ENCODE measurements at regions not wholly inside any gene's neighbourhood (a gene's known extent, or its start where the extent isn't known, plus 50 kb on each side); places are given as distances from the start of the nearest gene placed in this dataset.

DNA sequence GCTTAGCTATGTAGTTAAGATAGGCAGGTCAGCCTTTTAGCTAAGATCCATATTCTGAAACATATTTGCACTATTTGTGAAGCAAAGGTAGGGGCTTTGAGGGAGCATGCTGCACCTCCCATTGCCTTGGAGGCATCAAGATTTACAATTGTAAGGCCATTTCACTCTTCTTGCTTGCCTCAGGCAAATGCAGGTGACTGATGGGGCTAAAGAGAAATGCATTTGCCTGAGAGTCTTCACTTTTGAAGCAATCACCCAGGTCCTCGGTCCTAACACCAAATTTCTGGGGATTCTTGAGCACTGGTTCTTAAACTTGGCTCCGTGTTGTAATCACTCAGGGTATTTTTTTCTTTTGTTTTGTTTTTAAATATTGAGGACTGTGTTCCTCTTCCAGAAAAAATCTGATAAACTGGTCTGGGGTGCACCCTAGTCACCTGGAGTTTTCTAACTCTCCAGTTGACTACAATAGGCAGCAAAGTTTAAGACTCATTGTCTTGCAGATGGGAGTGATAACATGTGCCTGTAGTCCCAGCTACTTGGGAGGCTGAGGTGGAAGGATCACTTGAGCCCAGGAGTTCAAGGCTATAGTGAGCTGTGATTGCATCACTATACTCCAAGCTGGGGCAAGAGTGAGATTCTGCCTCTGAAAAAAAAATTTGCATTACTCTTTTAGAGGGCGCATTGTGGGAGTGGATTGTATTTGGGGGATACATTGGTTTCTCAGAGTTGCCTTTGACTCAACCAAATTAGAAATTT is 68.1 kb downstream of the EOMES start:
- TF ChIP-seq POLR2A (IDR thresholded peaks at IDR 0.05): no peak
- TF ChIP-seq, protein P1, sequence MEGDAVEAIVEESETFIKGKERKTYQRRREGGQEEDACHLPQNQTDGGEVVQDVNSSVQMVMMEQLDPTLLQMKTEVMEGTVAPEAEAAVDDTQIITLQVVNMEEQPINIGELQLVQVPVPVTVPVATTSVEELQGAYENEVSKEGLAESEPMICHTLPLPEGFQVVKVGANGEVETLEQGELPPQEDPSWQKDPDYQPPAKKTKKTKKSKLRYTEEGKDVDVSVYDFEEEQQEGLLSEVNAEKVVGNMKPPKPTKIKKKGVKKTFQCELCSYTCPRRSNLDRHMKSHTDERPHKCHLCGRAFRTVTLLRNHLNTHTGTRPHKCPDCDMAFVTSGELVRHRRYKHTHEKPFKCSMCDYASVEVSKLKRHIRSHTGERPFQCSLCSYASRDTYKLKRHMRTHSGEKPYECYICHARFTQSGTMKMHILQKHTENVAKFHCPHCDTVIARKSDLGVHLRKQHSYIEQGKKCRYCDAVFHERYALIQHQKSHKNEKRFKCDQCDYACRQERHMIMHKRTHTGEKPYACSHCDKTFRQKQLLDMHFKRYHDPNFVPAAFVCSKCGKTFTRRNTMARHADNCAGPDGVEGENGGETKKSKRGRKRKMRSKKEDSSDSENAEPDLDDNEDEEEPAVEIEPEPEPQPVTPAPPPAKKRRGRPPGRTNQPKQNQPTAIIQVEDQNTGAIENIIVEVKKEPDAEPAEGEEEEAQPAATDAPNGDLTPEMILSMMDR (IDR thresholded peaks at IDR 0.05): no peak

All from testis (tissue), 2 donors.